ENCODE measurements at regions not wholly inside any gene's neighbourhood (a gene's known extent, or its start where the extent isn't known, plus 50 kb on each side); places are given as distances from the start of the nearest gene placed in this dataset.

GRCh38 chr3:134729649-134730048, 65.4 kb upstream of the EPHB1 start:
- TF ChIP-seq CTCF (IDR thresholded peaks at IDR 0.05), result no peak
- no peak for TF ChIP-seq POLR2A (IDR thresholded peaks at IDR 0.05)
- no peak for TF ChIP-seq POLR2AphosphoS5 (IDR thresholded peaks at IDR 0.05)
- no peak for TF ChIP-seq EP300 (IDR thresholded peaks at IDR 0.05)
